Choroid plexus epithelial cell (primary cell): ENCODE measurements at regions not wholly inside any gene's neighbourhood (a gene's known extent, or its start where the extent isn't known, plus 50 kb on each side); places are given as distances from the start of the nearest gene placed in this dataset.
A peak's percentile ranks its signal among the peaks of the same experiment; 100 is the strongest.

Experiments
- DNase-seq: peaks from one replicate; pipeline ENCODE4 v3.0.0-alpha.2; 2010; ENCODE audit warnings: low read depth
- H3K4me3 ChIP-seq: 2 replicates; pipeline ENCODE4 v1.5.1; 2011; ENCODE audit warnings: low read depth, mild to moderate bottlenecking, control low read depth, low read length, moderate library complexity
- TF ChIP-seq, protein P1 (sequence below): conservative IDR thresholded peaks from 2 replicates; pipeline ENCODE4 v1.5.1; 2011; ENCODE audit warnings: low read depth, mild to moderate bottlenecking, control low read depth, inconsistent platforms, low read length, moderate library complexity

DNA sequence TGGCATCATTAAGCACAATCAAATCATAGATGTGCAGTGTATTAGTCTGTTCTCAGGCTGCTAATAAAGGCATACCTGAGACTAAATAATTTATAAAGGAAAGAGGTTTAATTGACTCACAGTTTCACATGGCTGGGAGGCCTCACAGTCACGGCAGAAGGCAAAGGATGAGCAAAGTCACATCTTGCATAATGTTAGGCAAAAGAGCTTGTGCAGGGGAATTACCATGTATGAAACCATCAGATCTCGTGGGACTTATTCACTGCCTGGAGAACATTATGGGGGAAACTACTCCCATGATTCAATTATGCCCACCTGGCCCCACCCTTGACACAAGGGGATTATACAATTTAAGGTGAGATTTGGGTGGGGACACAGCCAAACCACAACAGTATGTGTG, 245.2 kb upstream of the DACH1 start:
- no peak overlapping the region for H3K4me3 ChIP-seq
- no peak for DNase-seq
- TF ChIP-seq, protein P1, sequence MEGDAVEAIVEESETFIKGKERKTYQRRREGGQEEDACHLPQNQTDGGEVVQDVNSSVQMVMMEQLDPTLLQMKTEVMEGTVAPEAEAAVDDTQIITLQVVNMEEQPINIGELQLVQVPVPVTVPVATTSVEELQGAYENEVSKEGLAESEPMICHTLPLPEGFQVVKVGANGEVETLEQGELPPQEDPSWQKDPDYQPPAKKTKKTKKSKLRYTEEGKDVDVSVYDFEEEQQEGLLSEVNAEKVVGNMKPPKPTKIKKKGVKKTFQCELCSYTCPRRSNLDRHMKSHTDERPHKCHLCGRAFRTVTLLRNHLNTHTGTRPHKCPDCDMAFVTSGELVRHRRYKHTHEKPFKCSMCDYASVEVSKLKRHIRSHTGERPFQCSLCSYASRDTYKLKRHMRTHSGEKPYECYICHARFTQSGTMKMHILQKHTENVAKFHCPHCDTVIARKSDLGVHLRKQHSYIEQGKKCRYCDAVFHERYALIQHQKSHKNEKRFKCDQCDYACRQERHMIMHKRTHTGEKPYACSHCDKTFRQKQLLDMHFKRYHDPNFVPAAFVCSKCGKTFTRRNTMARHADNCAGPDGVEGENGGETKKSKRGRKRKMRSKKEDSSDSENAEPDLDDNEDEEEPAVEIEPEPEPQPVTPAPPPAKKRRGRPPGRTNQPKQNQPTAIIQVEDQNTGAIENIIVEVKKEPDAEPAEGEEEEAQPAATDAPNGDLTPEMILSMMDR, result no peak

DNA sequence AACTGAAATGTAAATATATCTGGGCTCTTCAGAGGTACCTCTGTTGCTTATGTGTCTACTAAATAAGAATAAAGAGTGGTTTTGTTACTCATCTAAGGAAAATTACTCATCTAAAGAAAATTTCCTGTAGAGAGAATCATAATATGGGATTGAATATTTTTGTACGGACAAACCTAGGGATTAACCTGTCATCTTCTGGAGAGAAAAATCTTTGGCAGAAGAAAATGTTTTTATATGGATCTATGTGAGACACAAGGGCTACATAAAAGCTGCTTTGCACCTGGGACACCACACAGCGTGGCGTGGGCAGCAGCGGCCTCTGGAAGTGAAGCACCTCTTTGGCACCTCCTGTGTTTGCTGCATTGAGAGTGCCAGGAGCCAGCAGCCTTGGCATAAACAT, 242.9 kb upstream of the DACH1 start:
- H3K4me3 ChIP-seq, result no peak overlapping the region
- TF ChIP-seq, protein P1, result no peak
- peak; percentile 10 for DNase-seq

DNA sequence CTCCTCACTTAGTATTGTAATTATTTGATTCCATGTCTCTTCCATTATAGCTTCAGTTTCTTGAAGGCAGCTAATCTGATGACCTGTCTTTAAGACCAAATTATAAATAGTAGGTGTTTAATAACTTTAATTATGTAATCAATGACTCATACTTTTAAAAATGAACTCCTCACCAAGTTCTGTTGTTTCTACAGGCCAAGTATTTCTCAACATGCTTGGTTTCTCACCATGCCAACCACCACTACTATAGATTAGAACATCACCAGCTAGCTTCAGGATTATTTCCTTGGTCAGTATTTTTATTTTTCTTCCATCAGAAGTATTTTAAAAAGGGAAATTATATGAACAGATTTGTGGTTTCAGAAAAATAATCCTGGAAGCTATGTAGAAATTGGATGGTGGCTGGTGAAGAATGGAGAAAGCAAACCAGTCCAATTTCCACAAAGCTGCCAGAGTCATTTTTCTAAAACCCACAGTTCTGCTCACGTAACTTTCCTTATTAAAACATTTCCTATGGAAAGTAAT, 237.7 kb upstream of the DACH1 start:
- DNase-seq, result peak; percentile 68
- TF ChIP-seq, protein P1, result no peak
- H3K4me3 ChIP-seq, result no peak overlapping the region

DNA sequence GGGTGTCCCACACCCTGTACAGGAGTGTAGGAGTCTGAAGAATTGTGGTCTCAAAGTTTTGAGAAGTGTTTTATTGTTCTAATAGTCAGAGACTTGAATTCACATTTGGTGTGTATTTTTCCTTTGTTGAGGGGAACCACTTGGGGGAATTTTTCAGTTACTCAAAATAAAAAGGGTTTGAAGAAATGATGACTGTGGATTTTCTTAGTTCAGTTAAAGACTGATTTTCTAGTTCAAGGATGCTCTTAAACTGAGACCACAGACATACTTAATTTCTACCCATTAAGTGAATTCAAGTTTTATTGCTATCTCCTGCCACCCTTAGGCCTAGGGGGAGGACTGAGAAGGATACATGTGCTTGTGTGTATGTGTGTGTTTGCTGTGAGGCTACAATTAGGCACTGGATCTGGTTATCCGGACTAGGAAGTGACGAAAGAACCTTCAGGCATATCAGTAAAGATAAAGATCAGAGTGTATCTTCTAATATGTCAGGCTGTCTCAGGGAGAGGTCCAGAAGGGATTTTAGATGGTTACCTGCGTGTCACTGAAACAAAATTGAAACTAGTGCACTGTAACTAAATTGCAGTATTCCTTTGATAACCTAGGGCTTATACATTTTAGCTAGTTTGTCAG, 234.9 kb upstream of the DACH1 start:
- no peak overlapping the region for H3K4me3 ChIP-seq
- TF ChIP-seq, protein P1, result no peak
- DNase-seq, result no peak

DNA sequence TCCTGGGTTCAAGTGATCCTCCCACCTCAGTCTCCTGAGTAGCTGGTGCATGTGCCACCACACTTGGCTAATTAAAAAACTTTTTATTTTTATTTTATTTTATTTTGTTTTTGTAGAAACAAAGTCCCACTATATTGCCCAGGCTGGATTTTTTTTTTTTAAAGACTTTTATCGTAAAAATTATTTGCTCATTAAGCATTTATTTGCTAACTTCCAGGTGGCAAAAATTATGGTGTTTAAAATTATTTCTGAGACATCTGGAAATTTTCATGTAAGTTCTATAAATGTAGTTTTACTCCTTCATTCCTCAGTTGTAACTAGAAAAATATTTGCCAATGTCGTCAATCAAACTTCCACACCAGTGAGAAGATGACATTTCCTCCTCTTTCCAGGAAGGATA, 233.3 kb upstream of the DACH1 start:
- DNase-seq, result no peak
- no peak overlapping the region for H3K4me3 ChIP-seq
- TF ChIP-seq, protein P1, result no peak

DNA sequence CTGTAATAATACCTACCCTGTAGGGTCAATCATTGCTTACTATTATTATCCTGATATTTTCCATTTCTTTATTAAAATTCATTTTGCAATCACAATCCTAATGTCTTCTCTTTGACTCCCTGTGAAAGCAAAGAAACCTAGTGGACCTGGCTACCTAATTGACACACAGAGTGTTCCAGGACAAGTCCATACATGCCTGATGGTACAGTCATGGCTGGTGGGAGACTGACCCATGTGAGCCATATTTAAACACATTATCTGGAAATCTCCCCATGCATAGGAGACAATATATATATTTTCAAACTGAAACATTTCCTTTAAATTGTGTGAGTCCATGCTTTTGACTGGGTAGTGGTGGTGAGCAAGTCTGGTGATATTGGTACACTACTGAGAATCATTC, 230.6 kb upstream of the DACH1 start:
- TF ChIP-seq, protein P1, result no peak
- H3K4me3 ChIP-seq, result no peak overlapping the region
- DNase-seq, result no peak

DNA sequence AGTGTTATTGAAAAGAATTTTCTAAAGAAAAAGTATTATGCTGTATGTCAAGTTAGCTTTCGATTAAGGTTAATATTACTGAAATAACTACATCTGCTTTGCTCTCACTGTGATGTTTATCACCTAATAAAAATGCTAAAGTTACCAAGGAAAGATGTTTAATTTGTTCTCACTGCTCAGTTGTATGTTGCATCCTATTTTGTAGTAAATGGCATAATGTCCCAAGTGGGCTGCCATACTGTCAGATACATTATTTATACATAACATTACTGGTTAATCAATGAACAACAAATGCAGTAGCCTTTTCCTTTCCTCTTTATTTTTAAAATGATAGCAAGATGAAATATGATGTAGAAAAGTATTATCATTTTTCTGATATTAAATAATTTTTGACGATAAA, 226.3 kb upstream of the DACH1 start:
- no peak overlapping the region for H3K4me3 ChIP-seq
- no peak for DNase-seq
- TF ChIP-seq, protein P1, result no peak
